ENCODE measurements at regions not wholly inside any gene's neighbourhood (a gene's known extent, or its start where the extent isn't known, plus 50 kb on each side); places are given as distances from the start of the nearest gene placed in this dataset.

GRCh38 chr10:59060852-59061251 lies 115.6 kb upstream of the PHYHIPL start (continued):
- no peak for TF ChIP-seq KDM1A (IDR thresholded peaks at IDR 0.05; ENCODE audit: borderline replicate concordance)
- TF ChIP-seq BRCA1 (IDR thresholded peaks at IDR 0.05; ENCODE audit: low read depth, low read length): no peak
- TF ChIP-seq EP300 (IDR thresholded peaks at IDR 0.05; ENCODE audit: borderline replicate concordance in 1 of 2, control insufficient read depth in 1 of 2, low read depth in 2 of 2, low read length in 2 of 2): peak; percentile 27 to 67; a peak in 3 of 4 replicates
- no peak for TF ChIP-seq TAF1 (IDR thresholded peaks at IDR 0.05; ENCODE audit: borderline replicate concordance, low read depth, low read length)
- no peak for TF ChIP-seq NRF1 (conservative IDR thresholded peaks at IDR 0.05; ENCODE audit: low read depth, low read length)
- TF ChIP-seq RELA (IDR thresholded peaks at IDR 0.05; ENCODE audit: borderline replicate concordance, partially characterized antibody): no peak
- no peak for TF ChIP-seq PKNOX1 (IDR thresholded peaks at IDR 0.05)
- no peak for TF ChIP-seq SUZ12 (IDR thresholded peaks at IDR 0.05; ENCODE audit: unreplicated experiment)
- TF ChIP-seq ATF2 (IDR thresholded peaks at IDR 0.05; ENCODE audit: low read length): peak; percentile 60; the same call in 1 of the 2 replicates
- TF ChIP-seq MTA2 (IDR thresholded peaks at IDR 0.05; ENCODE audit: low read depth): peak; percentile 76; the same call in 1 of the 2 replicates
- no peak for TF ChIP-seq CEBPZ (IDR thresholded peaks at IDR 0.05; ENCODE audit: low read depth, low read length)
- TF ChIP-seq, protein P1, sequence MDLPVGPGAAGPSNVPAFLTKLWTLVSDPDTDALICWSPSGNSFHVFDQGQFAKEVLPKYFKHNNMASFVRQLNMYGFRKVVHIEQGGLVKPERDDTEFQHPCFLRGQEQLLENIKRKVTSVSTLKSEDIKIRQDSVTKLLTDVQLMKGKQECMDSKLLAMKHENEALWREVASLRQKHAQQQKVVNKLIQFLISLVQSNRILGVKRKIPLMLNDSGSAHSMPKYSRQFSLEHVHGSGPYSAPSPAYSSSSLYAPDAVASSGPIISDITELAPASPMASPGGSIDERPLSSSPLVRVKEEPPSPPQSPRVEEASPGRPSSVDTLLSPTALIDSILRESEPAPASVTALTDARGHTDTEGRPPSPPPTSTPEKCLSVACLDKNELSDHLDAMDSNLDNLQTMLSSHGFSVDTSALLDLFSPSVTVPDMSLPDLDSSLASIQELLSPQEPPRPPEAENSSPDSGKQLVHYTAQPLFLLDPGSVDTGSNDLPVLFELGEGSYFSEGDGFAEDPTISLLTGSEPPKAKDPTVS (IDR thresholded peaks at IDR 0.05; ENCODE audit: low read depth, low read length): no peak
- TF ChIP-seq EED (IDR thresholded peaks at IDR 0.05; ENCODE audit: low read depth): peak; percentile 67
- TF ChIP-seq BCL11A (IDR thresholded peaks at IDR 0.05; ENCODE audit: low read depth, low read length): peak; percentile 61; the same call in 1 of the 2 replicates
- no peak for TF ChIP-seq PAX5 (IDR thresholded peaks at IDR 0.05; ENCODE audit: borderline replicate concordance, low read depth, low read length)
- TF ChIP-seq YY1 (IDR thresholded peaks at IDR 0.05; ENCODE audit: low read depth, low read length): no peak
- peak; percentile 55 for TF ChIP-seq CREB1 (IDR thresholded peaks at IDR 0.05; ENCODE audit: low read depth)
- TF ChIP-seq ATF7 (IDR thresholded peaks at IDR 0.05; ENCODE audit: low read depth): peak; percentile 85
- no peak for TF ChIP-seq ZZZ3 (IDR thresholded peaks at IDR 0.05; ENCODE audit: control insufficient read depth, insufficient read length, low read depth)
- TF ChIP-seq KLF5 (IDR thresholded peaks at IDR 0.05; ENCODE audit: partially characterized antibody): no peak

Data from GM12878 (cell line).